ENCODE measurements at regions not wholly inside any gene's neighbourhood (a gene's known extent, or its start where the extent isn't known, plus 50 kb on each side); places are given as distances from the start of the nearest gene placed in this dataset.
A peak's percentile ranks its signal among the peaks of the same experiment; 100 is the strongest.

DNA sequence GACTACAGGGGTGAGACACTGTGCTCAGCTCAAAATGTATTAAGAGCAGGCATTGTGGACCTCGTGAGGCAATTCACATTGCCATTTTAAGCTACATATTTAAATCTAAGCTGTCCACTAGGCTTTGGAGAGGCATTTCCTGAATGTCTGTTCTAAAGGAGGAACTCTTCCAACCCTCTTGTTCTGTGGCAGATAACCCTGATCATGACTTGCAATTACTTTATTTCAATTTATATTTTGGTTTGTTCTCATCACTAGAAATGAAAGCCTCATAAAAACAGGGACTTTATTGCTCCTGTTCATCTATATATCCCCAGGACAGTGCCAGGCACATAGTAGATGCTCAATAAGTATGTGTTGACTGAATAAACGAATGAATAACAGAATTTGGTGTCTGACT is 84.0 kb upstream of the SALL4 start:
- no peaks in the 10 kb centered on the region for H3K4me1 Mint-ChIP-seq
- H3K36me3 Mint-ChIP-seq, result no peaks in the 10 kb centered on the region
- H3K4me3 Mint-ChIP-seq, result no peak overlapping the region
- H3K27ac Mint-ChIP-seq, result no peak overlapping the region
- H3K27me3 Mint-ChIP-seq, result peaks cover 0 to 4% (median 0%) of the 10 kb centered on the region in 3 donors
- H3K9me3 Mint-ChIP-seq, result peaks cover 0 to 3% (median 0%) of the 10 kb centered on the region in 7 donors
- DNase-seq (no peak), ATAC-seq (ENCODE audit: low read depth in 2 of 2) (no peak)

DNA sequence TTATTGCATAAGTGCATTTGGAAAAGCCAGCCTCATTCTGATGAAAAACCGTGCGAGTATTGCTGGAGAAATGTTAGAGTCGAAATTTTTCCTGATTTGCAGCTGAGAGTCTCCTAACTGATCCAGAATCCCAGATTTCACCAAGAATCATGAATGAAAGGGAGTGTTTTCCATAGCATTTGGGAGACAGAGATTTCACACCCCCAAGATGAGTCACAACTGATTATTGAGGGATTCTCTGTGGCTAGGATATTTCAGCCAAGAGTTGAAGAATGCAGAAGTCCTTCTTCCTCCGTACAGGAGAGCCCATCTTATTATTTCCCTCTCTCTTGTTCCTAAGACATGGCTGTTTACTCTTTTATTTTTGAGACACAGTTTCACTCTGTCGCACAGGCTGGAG is 82.2 kb upstream of the SALL4 start:
- Mint-ChIP-seq H3K9me3 (peaks cover 0 to 3% (median 0%) of the 10 kb centered on the region in 7 donors), H3K4me3 (no peak overlapping the region), H3K27me3 (peaks cover 0 to 8% (median 0%) of the 10 kb centered on the region in 3 donors), H3K4me1 (no peaks in the 10 kb centered on the region), H3K27ac (no peak overlapping the region), H3K36me3 (no peaks in the 10 kb centered on the region)
- ATAC-seq (ENCODE audit: low read depth in 2 of 2), result no peak
- no peak for DNase-seq

DNA sequence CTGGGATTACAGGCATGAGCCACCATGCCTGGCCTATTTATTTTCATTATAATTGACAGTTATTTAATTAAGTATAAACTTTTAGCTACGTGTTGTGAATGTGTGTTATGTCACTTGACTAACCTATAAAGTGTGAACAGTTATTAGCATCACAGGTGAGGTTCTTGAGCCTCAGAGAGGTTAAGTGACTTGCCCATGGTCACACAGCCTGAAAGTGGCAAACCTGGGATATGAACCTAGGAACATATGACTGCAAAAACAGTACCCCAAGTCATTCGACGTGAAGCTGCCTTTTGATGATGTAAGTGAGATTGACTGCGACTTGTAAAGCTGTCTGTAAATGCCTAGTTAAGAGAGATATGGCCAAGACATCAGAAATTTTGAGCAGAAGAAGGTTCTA is 77.9 kb upstream of the SALL4 start:
- DNase-seq (no peak), ATAC-seq (ENCODE audit: low read depth in 2 of 2) (no peak)
- peaks cover 0 to 3% (median 0%) of the 10 kb centered on the region in 7 donors for H3K9me3 Mint-ChIP-seq
- no peaks in the 10 kb centered on the region for H3K36me3 Mint-ChIP-seq
- H3K27me3 Mint-ChIP-seq, result peaks cover 0 to 12% (median 5%) of the 10 kb centered on the region in 3 donors
- H3K4me1 Mint-ChIP-seq, result no peaks in the 10 kb centered on the region
- no peak overlapping the region for H3K27ac Mint-ChIP-seq
- H3K4me3 Mint-ChIP-seq, result no peak overlapping the region

DNA sequence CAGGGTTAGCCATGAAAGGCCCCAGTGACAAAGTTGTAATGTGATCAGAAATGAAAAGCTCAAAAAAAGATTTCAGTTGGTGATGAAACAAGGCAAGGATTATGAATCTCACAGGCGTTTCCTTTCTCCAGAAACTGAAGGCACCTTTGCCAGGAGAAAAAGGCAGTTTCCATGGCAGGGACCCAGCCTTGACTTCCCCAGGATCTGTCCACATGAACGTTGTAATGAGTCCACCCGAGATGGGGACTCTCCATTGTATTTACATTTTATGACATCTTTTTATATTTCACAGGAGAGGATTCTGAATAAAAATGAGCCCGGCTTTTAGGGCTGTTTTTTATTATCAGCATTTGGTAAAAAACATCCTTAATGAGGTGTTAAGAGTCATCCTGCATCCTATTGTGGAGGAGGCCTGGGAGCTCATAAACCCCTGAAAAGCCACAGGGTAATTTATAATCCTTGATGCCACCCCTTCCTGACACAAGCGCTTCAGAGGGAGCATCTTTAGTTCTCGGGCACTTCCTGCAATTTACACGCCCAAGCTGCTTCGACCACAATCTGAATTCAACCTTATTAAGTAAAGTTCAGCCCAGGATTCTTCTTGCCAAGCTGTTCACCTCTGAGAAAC is 74.1 kb upstream of the SALL4 start:
- H3K27ac Mint-ChIP-seq, result no peak overlapping the region
- peaks cover 0 to 13% (median 5%) of the 10 kb centered on the region in 3 donors for H3K27me3 Mint-ChIP-seq
- no peak overlapping the region for H3K4me3 Mint-ChIP-seq
- no peak for ATAC-seq (ENCODE audit: low read depth in 2 of 2)
- no peak for DNase-seq
- H3K36me3 Mint-ChIP-seq, result no peaks in the 10 kb centered on the region
- H3K9me3 Mint-ChIP-seq, result peaks cover 0 to under 1% (median 0%) of the 10 kb centered on the region in 7 donors
- no peaks in the 10 kb centered on the region for H3K4me1 Mint-ChIP-seq

DNA sequence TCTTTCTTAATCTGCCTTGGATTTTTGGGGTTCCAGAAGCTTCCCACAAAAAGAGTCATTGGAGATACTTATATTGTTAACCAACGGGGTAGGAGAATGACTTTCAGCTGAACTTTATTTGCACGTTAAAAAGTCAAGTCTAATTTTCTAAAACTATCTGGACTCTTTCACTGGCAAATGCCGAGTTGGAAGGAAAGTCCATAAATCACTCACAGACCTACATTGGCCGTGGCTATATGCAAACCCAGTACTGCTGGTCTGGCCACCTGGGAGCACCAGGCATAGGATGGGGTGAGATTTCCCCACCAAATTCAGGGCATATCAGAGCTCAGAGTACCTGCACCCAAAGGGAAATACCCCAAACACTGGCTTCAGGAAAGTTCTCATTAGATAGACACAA is 71.3 kb upstream of the SALL4 start:
- Mint-ChIP-seq H3K27ac (no peak overlapping the region), H3K9me3 (no peaks in the 10 kb centered on the region), H3K36me3 (no peaks in the 10 kb centered on the region), H3K4me3 (no peak overlapping the region), H3K4me1 (no peaks in the 10 kb centered on the region), H3K27me3 (peaks cover 0 to 8% (median 5%) of the 10 kb centered on the region in 3 donors)
- DNase-seq (no peak), ATAC-seq (ENCODE audit: low read depth in 2 of 2) (no peak)

DNA sequence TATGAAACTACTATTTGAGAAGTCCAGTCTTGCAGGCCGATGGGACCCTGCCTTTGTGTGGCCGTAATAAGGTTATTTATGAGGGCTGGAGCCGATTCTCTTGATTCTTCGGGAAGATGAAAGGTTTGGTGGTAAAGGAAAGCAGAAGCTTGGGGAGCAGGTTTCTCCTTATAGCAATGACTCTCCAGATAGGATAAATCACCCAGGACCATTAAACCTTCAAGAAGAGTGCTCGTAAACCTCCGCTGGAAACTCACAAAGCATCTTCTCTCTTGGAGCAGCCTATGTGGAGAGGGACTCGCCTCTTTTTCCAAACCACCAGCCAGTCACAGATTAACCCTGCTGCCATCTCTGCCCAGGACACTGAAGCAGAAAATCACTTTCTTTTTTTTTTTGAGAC is 69.6 kb upstream of the SALL4 start:
- H3K9me3 Mint-ChIP-seq, result peaks cover 0 to 1% (median 0%) of the 10 kb centered on the region in 7 donors
- ATAC-seq (ENCODE audit: low read depth in 2 of 2) (no peak), DNase-seq (no peak)
- H3K27ac Mint-ChIP-seq, result no peak overlapping the region
- no peak overlapping the region for H3K4me3 Mint-ChIP-seq
- peaks cover 0 to 11% (median 3%) of the 10 kb centered on the region in 3 donors for H3K27me3 Mint-ChIP-seq
- no peaks in the 10 kb centered on the region for H3K4me1 Mint-ChIP-seq
- H3K36me3 Mint-ChIP-seq, result no peaks in the 10 kb centered on the region

DNA sequence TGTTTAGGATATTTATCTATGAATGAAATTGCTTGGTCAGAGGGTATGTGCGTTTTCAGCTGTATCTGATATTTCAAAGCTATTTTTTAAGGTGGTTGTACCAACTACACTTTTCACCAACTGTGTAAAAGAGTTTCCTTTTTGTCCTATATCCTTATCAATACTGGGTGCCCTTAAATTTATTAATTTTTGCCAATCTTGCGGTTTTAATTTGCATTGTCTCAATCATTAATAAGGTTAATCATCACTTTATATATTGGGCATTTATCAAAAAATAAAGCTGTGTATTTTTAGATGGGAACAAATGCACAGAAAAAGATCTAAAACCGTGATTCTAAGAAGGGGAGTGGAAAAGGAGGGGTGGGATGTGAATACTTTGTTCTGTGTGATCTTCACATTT is 66.7 kb upstream of the SALL4 start:
- DNase-seq, result no peak
- Mint-ChIP-seq H3K9me3 (peaks cover 0 to 1% (median 0%) of the 10 kb centered on the region in 7 donors), H3K27ac (no peak overlapping the region), H3K27me3 (peaks cover 0 to 10% (median 5%) of the 10 kb centered on the region in 3 donors), H3K4me3 (no peak overlapping the region), H3K36me3 (no peaks in the 10 kb centered on the region), H3K4me1 (no peaks in the 10 kb centered on the region)
- ATAC-seq (ENCODE audit: low read depth in 2 of 2), result no peak

DNA sequence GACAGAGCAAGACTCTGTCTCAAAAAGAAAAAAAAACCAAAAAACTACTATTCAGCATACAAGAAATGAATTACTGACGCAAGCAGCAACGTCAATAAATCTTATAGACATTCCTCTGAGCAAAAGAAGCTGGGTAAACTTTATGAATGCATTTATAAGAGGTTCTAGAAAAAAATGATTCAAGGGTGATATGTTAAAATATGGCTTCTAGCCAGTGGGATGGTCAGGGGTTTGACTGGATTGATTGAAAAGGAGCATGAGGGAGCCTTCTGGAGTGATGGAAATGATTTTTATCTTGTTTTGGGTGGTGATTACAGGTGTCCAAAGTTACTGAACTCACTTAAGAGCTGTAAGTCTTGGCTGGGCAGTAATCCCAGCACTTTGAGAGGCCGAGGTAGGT is 64.9 kb upstream of the SALL4 start:
- no peaks in the 10 kb centered on the region for H3K36me3 Mint-ChIP-seq
- H3K9me3 Mint-ChIP-seq, result peaks cover 0 to 1% (median 0%) of the 10 kb centered on the region in 7 donors
- ATAC-seq (ENCODE audit: low read depth in 2 of 2) (no peak), DNase-seq (no peak)
- H3K4me3 Mint-ChIP-seq, result no peak overlapping the region
- peaks cover under 1 to 11% (median 10%) of the 10 kb centered on the region in 3 donors for H3K27me3 Mint-ChIP-seq
- peak overlapping the region in 1 of 6 donors; percentile 72 for H3K27ac Mint-ChIP-seq
- no peaks in the 10 kb centered on the region for H3K4me1 Mint-ChIP-seq

DNA sequence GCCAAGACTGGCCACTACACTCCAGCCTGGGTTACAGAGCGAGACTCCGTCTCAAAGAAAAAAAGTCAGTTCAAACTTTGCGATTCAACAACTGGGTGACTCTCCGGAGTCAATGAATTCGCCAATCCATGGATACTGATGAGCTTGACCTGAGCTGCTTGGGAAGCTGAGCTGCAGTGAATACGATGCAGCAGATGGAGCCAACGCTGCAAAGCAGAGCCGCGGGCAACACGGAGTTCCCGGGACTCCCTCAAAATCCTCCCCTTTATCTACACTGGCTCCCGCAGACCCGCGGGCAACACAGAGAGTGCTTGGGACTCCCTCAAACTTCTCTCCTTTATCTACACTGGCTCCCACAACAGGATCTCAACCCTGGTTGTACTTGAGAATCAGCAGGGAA is 62.6 kb upstream of the SALL4 start:
- ATAC-seq (ENCODE audit: low read depth in 2 of 2) (no peak), DNase-seq (no peak)
- peaks cover 0 to 1% (median 0%) of the 10 kb centered on the region in 7 donors for H3K9me3 Mint-ChIP-seq
- H3K36me3 Mint-ChIP-seq, result no peaks in the 10 kb centered on the region
- H3K27ac Mint-ChIP-seq, result no peak overlapping the region
- H3K4me1 Mint-ChIP-seq, result no peaks in the 10 kb centered on the region
- no peak overlapping the region for H3K4me3 Mint-ChIP-seq
- peaks cover 5 to 11% (median 9%) of the 10 kb centered on the region in 3 donors for H3K27me3 Mint-ChIP-seq

DNA sequence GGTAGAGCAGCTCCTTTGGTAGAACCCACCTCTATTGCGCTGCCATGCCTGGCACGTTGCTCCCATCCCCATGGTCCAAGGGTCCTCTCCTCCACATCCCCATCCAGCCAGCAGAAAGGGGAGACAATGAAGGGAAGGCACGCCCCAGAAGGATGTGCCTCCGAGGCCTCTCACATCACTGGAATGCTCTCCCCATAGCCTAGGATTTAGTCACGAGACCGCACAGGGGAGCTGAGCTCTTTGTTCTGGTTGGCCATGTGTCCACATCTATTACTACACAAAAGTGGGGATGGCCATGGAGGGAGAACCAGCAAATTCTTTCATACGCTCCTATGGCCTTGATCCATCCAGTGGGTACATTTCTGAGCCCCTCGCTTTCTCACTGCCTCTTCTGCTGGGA is 60.5 kb upstream of the SALL4 start:
- Mint-ChIP-seq H3K9me3 (no peaks in the 10 kb centered on the region), H3K27ac (no peak overlapping the region), H3K4me3 (no peak overlapping the region), H3K4me1 (no peaks in the 10 kb centered on the region), H3K36me3 (no peaks in the 10 kb centered on the region), H3K27me3 (peaks cover 7 to 15% (median 9%) of the 10 kb centered on the region in 3 donors)
- DNase-seq, result no peak
- no peak for ATAC-seq (ENCODE audit: low read depth in 2 of 2)

DNA sequence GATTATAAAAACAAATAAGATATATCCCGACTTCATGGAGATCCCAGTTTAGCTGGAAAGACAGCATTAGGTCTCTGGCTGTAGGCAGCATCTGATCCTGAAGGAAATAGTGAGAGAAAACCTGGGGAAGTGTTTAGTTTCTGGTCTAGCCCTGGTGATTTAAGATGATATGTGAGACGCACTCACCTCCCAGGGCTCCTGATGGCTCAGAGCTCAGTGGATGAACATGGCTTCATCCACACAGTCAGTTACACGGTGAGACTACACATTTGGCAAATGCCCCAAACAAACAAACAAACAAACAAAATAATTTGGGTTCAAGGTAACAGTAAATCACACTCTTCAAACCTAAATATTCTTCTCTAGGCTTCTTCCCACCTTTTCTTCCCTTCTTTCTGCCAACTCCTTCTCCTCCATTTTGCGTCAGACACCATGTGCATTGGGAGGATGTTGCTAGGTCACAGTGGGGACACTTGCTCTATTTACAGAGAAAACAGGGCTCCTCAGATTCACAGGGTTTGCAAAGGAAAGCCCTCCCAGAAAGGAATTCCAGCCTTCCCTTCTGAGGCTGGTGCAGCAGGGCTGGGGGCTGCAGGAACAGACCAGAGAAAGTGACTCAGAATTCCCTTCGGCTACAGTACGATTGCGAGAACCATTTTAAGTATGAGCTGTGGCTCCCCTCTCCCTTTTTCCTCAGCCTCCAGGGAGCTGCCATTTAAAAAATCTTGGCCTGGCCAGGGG is 59.6 kb upstream of the SALL4 start:
- no peaks in the 10 kb centered on the region for H3K4me1 Mint-ChIP-seq
- DNase-seq, result no peak
- no peaks in the 10 kb centered on the region for H3K9me3 Mint-ChIP-seq
- no peak for ATAC-seq (ENCODE audit: low read depth in 2 of 2)
- no peaks in the 10 kb centered on the region for H3K36me3 Mint-ChIP-seq
- no peak overlapping the region for H3K4me3 Mint-ChIP-seq
- peaks cover 6 to 15% (median 9%) of the 10 kb centered on the region in 3 donors for H3K27me3 Mint-ChIP-seq
- peak overlapping the region in 1 of 6 donors; percentile 24 for H3K27ac Mint-ChIP-seq

DNA sequence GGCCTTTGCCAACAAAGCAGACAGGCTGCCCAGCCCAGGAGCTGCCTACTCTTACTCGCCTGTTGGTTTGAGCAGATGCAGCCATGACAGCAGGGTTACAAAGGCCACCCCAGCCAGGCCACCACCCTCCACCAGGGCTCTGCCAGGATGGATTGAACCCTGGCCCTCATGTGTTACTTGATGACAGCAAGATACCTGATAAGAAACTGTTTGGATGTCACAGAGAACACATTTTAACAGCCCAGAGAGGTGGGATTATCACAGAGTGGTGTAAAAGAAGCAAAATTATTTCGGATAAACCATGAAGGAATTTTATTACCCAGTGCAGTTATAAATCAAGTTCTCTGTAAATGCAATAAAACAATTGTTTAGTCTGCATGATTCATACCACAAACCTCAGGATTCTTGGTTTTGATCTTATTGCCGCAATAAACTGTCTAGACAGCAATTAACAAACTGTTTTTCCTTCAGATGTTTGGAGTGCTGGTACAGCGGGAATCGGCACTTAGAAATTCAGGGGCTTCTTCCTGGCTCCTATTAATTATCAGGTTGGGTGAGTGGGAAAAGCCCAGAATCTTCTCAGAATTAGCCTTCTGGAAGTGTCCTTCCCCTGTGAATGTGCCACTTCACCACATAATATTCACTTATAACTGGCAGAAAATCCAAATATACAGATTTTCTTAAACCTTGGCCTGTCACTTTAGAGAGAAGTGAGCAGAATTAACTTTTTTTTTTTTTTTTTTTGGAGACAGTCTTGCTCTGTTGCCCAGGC is 58.0 kb upstream of the SALL4 start:
- H3K9me3 Mint-ChIP-seq, result peaks cover 0 to 3% (median 0%) of the 10 kb centered on the region in 7 donors
- H3K4me1 Mint-ChIP-seq, result no peaks in the 10 kb centered on the region
- ATAC-seq (ENCODE audit: low read depth in 2 of 2) (no peak), DNase-seq (no peak)
- no peaks in the 10 kb centered on the region for H3K36me3 Mint-ChIP-seq
- peaks cover 9 to 15% (median 9%) of the 10 kb centered on the region in 3 donors for H3K27me3 Mint-ChIP-seq
- H3K27ac Mint-ChIP-seq, result no peak overlapping the region
- H3K4me3 Mint-ChIP-seq, result no peak overlapping the region

DNA sequence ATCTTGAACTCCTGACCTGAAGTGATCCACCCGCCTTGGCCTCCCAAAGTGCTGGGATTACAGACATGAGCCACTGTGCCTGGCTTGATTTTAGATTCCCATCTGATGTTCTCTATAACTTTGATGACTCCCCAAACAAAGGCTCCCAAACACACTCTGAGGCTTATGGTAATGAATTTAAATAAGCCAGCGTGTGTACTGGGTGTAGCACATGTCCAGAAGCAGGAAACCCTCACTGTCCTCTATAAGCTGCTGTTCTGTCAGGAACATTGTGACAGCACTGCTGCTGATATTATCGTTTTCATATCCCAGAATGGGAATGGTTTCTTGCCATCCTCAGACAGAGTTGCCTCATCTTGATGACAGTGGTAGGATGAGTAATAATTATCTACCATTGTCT is 54.1 kb upstream of the SALL4 start:
- ATAC-seq (ENCODE audit: low read depth in 2 of 2) (no peak), DNase-seq (no peak)
- Mint-ChIP-seq H3K27ac (no peak overlapping the region), H3K4me1 (no peaks in the 10 kb centered on the region), H3K4me3 (no peak overlapping the region), H3K9me3 (peaks cover 0 to 3% (median 0%) of the 10 kb centered on the region in 7 donors), H3K36me3 (no peaks in the 10 kb centered on the region), H3K27me3 (peaks cover 0 to 9% (median 4%) of the 10 kb centered on the region in 3 donors)

Data from naive B cell (primary cell).